ENCODE measurements at regions not wholly inside any gene's neighbourhood (a gene's known extent, or its start where the extent isn't known, plus 50 kb on each side); places are given as distances from the start of the nearest gene placed in this dataset.

- no peak for DNase-seq
These were observed 252.2 kb upstream of the RBBP8 start for GRCh38 chr18:22680944-22681343.

DNA sequence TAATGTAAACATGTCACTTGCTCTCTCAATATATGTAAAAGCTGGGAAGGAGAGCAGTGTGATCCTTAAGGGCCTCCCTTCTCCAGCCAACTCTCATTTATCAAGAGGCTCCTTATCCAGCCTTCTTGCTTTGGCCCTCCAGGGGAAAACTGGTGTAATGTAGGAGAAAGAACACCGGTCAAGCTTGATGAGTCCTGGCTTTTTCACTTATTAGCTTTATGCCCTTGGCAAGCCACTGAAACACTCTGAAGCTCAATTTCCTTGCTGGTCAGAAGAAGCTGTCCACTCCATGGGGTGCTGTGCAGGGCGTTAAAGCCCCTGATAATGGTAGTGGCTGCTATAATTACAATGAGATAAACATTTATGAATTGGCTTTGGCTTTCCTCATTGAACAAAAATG is 251.2 kb upstream of the RBBP8 start:
- no peak for DNase-seq

DNA sequence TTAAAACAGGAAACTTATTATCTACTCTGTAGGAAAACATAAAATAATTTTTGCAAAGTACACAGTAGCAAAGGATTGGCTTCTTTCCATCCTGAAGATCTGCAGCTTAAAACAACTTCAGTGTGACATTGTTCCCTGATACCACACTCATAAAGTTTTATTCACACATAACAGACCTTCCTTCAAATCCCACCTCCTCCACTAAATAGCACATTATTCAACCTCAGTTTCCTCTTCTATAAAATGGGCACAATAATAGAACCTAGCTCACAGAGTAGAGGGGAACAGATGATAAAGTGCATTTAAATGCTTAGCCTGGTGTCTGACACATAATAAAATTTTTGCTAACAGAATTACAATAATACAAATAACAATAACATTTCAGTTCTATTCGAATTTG is 250.4 kb upstream of the RBBP8 start:
- no peak for DNase-seq

GRCh38 chr18:22683196-22683676 is 249.9 kb upstream of the RBBP8 start:
- no peak for DNase-seq

DNA sequence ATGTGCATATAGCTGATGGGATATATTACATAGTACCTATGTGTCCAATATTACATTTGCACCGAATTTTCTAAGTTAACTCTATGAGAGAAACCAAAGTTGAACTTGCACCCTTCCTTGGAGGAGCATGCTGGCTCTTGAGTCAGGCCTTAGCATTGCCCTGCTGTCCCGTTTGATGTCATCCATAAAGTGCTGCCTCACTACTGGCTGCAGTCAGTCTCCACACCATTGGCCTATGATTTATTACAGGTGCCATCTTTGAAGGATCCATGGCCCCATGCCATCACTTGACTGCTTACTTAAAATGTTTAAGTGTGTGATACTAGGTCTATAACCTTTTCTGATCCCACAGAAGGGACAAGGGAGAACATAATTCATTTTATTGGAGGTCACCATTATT is 249.3 kb upstream of the RBBP8 start:
- no peak for DNase-seq

- no peak for DNase-seq
These were observed 248.9 kb upstream of the RBBP8 start for GRCh38 chr18:22684268-22684667.

DNA sequence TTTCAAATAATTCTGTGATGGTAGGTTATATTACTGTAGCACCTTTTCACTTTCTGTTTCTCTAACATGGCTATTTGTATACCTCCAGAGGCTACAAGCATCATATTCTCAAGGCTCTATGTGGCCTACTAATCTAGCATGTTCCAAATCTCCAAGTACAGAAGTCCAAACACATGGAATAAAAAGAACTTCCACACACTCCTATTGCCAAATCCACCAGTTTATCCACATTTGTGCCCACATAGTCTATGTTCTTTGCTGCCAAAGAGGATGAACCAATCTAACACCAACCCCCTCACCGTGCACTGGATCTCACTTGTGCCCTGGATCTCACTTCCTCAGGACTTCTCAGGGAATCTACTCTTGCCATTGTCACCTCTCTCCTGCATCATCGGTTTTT is 247.3 kb upstream of the RBBP8 start:
- DNase-seq, result no peak

GRCh38 chr18:22687892-22688680 is 245.0 kb upstream of the RBBP8 start:
- DNase-seq, result no peak

DNA sequence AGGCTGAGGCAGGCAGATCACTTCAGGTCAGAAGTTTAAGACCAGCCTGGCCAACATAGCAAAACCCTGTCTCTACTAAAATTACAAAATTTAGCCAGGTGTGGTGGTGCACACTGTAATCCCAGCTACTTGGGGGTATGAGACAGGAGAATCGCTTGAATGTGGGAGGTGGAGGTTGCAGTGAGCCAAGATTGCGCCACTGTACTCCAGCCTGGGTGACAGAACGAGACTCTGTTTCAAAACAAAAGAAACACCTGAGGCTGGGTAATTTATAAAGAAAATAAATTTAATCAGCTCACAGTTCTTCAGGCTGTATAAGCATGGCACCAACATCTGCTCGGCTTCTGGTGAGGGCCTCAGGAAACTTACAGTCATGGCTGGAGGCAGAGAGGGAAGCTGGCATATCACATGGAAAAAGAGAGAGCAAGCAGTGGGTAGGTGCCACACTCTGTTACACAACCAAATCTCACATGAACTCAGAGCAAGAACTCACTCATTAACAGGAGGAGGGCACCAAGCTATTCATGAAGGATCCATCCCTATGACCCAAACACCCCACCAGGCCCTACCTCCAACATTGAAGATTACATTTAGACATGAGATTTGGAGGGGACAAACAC is 244.1 kb upstream of the RBBP8 start:
- no peak for DNase-seq

DNA sequence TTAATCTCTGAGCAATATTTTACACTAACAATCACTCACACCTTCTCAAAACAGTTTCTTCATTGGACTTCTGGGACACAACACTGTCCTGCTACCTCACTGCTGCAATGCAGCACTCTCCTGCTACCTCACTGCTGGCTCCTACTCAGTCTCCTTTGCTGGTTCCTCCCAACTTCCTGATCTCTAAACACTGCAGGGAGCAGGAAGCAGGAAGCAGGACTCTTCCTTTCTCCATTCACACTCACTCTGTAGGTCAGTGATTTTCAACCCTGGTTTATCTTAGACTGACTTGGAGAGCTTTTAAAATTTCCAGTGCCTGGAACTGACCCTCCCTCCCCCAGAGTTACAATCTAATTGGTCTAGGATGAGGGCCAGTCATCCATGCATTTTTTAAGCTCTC is 243.4 kb upstream of the RBBP8 start:
- DNase-seq, result no peak

DNA sequence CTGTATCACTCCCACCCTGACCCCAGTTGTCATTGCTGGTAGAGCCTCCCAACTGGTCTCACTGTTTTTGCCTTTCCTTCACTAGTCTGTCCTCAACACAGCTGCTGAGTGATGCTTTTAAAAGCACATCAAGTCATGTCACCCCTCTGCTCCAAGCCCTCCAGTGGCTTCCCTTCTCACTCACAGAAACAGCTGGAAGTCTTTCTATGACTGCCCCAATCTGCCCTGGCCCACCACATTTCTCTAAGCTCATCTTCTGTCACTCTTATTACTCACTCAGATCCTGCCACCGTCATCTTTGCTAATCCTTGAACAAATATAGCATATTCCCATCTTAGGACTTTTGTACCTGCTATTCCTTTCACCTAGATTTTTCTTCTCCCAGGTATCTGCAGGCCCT is 242.6 kb upstream of the RBBP8 start:
- DNase-seq, result no peak

DNA sequence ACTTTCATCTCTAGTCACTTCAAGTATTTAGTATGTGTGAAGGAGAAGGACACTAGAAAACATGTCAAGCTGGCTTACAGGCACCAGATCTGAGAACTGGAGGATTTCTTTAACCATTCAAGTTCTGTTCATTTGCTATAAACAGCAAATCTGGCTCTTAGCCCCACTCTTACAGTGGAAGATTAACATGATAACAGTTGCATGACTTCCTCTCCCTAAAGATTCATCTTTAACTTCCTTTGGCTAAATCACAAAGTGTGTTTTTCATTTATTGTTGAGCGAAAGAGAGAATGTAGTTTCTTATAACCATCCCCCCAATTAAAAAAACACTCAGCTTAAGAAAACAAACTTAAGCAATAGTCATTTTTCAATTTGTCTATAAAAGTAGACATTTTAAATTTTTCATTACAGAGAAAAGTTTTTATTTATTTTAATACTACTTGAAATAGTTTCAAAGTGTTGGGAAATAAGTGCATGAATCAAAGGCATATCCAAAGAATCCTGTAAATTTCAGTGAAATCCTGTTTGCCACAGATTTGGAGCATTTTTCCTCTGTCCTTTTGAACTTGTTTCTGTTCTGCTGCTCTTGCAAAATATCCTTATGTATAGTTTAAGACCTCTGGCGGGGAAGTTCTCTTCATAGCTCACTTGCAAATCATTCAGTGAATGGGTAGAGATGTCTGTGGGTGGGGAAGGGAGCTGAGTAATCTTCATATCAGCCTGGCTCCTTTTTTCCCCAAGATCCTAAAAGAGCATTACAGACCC is 241.0 kb upstream of the RBBP8 start:
- DNase-seq, result no peak

- DNase-seq, result no peak
These were observed 238.2 kb upstream of the RBBP8 start for GRCh38 chr18:22694954-22695353.

DNA sequence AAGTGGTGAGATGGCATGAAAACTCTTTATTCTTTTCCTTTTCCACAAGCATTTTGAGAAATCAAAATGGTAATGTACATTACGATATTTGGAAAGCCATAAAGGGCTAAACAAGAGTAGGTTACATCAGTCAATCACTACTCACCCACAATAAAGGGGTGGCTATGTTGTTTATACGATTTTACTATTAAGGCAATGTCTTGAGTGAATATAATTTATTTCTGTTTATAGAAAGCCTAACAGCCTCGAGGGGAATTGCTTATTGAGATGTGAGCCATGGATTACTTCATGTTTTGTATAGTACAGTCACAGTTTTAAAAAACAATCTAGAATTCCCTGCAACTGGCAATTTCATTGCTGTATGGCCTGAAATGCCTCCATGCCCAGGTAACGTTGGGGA is 237.5 kb upstream of the RBBP8 start:
- no peak for DNase-seq

- no peak for DNase-seq
These were observed 235.6 kb upstream of the RBBP8 start for GRCh38 chr18:22697561-22697960.

GRCh38 chr18:22698711-22699110 is 234.4 kb upstream of the RBBP8 start:
- DNase-seq, result no peak

DNA sequence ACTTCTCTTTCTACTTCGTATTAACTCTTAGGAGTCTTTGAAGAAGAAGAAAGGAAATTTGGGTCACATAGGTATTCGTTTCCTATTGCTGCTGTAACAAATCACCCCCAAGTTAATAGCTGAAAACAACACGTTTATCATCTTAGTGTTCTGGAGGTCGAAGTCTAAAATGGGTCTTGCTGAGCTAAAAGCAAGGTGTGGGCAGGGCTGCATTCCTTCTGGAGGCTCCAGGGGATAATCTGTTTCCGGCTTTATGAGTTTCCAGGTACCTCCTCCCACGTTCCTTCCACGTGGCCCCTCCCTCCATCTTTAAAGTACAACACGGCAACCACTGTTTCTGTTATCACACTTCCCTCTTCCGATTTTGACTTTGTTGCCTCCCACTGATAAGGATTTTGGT is 233.5 kb upstream of the RBBP8 start:
- no peak for DNase-seq

- DNase-seq, result no peak
These were observed 232.2 kb upstream of the RBBP8 start for GRCh38 chr18:22700920-22701319.

DNA sequence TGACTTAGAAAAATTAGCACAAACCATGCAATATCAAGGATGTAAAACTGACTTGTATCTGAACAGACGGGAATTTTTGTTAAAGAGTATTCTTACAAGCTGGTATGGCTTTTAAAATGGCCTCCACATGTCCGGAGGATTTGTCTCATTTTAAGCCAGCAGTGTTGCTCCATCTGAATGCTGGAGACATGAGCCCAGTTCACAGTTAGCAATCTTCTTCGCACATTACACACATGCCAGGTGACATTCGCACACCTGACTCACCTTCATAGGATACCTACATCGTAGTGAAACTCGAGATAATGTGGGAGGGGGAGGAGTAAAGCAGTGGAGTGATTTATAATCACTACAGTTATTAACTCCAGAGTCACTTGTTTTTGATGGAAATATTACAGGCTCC is 231.8 kb upstream of the RBBP8 start:
- no peak for DNase-seq

- no peak for DNase-seq
These were observed 231.3 kb upstream of the RBBP8 start for GRCh38 chr18:22701795-22702194.

DNA sequence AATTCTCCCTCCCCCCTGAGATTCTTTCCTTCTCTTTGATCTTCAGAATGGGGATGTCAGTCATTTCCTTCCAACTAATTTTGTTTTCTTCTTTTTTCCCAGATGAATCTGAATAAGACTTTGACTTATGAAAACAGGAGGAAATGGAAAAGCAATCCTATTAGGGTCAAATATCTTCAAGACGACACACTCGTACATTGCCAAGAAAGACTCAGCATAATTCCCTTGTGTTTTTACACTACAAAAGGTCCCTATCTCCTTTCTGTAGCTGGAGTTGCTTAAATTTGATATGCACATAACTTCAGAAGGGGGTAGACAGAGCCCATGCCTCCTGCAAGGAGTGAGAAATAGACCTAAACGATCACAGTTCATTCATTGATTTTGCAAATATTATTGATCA is 230.3 kb upstream of the RBBP8 start:
- no peak for DNase-seq

DNA sequence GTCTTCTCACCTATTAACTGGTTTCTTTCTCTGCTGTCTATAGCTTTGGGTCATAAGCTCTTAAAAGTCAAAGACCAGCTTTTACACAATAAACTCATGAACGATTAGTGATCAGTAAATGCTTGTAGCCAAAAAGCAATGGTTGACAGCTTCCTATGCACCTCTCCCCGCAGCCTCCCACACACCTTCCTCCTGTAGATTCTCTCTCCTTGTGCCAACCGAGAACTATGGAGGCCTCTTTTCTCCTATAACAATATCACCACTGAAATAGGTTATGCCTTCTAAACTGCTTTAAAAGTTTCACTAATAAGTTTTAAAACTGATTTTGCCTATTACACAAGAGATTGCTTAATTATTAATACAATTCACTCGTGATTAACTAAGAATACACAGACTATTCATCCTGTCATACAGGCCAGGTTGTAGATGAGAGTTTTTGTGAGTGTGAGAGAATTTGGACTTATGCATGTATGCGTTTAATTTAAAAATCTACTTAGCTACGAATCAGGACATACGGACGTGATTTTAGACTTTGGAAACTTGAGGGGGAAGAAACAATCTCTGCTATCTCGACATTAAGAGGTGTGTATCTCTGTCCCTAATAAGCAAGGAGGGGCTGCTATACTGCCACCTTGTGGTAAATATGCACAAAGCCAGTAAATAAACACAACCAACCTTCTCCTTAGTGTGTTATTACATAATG is 229.1 kb upstream of the RBBP8 start:
- DNase-seq, result peak; percentile 14

GRCh38 chr18:22704586-22704918 is 228.6 kb upstream of the RBBP8 start:
- no peak for DNase-seq

- no peak for DNase-seq
These were observed 227.8 kb upstream of the RBBP8 start for GRCh38 chr18:22705328-22705727.

Measured in DMS 273 treated with DMSO at 0.1 percent for 48 hours (cell line).